ENCODE measurements at regions not wholly inside any gene's neighbourhood (a gene's known extent, or its start where the extent isn't known, plus 50 kb on each side); places are given as distances from the start of the nearest gene placed in this dataset.

DNA sequence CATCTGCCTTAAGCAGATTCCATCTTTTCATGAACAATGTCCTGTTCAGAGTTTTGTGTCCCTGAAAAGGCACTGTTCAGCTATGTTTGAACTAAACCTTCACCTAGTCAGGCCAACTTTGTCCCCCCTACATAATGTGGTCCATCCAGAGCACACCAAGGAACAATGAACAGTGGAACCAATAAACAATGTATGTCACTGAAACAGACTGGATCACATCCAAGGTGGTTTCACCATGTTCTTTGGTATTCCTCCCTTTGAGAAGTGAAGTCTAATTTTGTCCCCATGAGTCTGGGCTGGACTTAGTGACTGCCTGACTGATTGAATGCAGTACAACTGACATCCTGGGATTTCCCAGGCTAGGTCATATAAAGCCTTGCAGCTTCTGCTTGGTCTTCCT, 174.5 kb downstream of the SLC24A2 start:
- intact Hi-C loops (cut with DNase I) = no loop called here
- Histone ChIP-seq H3K4me3 (no peak overlapping the region), H3K9me3 (no peaks in the 10 kb centered on the region), H3K27ac (no peak overlapping the region), H3K27me3 (no peaks in the 10 kb centered on the region), H3K4me1 (no peaks in the 10 kb centered on the region), H3K9ac (ENCODE audit: low read depth in 2 of 2, low read length in 2 of 2) (no peak overlapping the region), H3K36me3 (no peaks in the 10 kb centered on the region)
- no peak for TF ChIP-seq CTCF (IDR thresholded peaks at IDR 0.05)
- no peak for DNase-seq

DNA sequence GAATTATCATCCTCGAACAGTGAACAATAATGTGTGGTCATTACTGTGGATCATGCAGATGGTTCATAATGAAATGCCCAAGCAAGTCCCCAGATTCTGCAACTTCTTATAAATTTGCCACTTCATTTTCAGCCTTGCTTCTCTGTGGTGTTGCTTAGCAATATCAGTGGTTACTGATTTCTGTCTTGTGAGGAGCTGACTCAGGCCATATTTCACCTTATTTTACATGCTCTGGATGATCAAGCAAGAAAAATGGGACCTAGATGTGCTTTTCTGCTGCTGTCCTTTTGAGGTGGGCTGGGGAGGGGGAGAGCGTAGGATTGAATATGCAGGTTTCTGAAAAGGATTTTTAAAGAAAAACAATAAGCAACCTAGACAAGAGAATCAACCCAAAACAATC, 188.3 kb downstream of the SLC24A2 start:
- Histone ChIP-seq H3K27ac (no peak overlapping the region), H3K9me3 (no peaks in the 10 kb centered on the region), H3K4me3 (no peak overlapping the region), H3K9ac (ENCODE audit: low read depth in 2 of 2, low read length in 2 of 2) (no peak overlapping the region), H3K4me1 (no peaks in the 10 kb centered on the region), H3K27me3 (no peaks in the 10 kb centered on the region), H3K36me3 (no peaks in the 10 kb centered on the region)
- no peak for TF ChIP-seq CTCF (IDR thresholded peaks at IDR 0.05)
- no peak for DNase-seq
- intact Hi-C loops (cut with DNase I) = no loop called here

- Histone ChIP-seq H3K27ac (no peak overlapping the region), H3K9ac (ENCODE audit: low read depth in 2 of 2, low read length in 2 of 2) (no peak overlapping the region), H3K4me1 (no peaks in the 10 kb centered on the region), H3K27me3 (no peaks in the 10 kb centered on the region), H3K9me3 (no peaks in the 10 kb centered on the region), H3K36me3 (no peaks in the 10 kb centered on the region), H3K4me3 (no peak overlapping the region)
- intact Hi-C loops (cut with DNase I) = no loop called here
- TF ChIP-seq CTCF (IDR thresholded peaks at IDR 0.05) = no peak
- DNase-seq = no peak
Observed at GRCh38 chr9:19598722-19599121, 189.9 kb downstream of the ACER2 start.

- DNase-seq = no peak
- H3K27ac ChIP-seq = no peak overlapping the region
- no peaks in the 10 kb centered on the region for H3K27me3 ChIP-seq
- no peak overlapping the region for H3K9ac ChIP-seq (ENCODE audit: low read depth in 2 of 2, low read length in 2 of 2)
- TF ChIP-seq CTCF (IDR thresholded peaks at IDR 0.05) = no peak
- H3K4me1 ChIP-seq = no peaks in the 10 kb centered on the region
- intact Hi-C loops (cut with DNase I) = no loop called here
- H3K36me3 ChIP-seq = no peaks in the 10 kb centered on the region
- no peaks in the 10 kb centered on the region for H3K9me3 ChIP-seq
- no peak overlapping the region for H3K4me3 ChIP-seq
Observed at GRCh38 chr9:19597176-19597575, 188.4 kb downstream of the ACER2 start.

DNA sequence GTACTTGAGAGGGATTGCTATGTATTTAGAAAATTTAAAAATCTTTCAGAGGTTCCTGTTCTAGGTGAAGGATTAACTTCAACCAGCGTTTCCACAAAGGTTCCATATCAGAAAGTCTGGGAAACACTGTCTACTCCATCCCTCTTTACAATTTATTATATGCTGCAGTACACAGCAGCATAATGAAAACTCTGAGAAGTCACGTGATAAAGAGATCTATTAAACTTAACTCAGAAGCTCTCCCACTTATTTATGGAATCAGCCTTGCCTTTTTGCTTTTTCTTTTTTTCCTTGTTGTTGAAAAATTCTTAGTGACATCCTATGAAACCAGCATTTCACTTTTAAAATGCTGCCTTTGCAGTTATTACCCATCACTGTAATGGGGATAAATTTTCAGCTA, 186.2 kb downstream of the ACER2 start:
- no peak for DNase-seq
- Histone ChIP-seq H3K27ac (no peak overlapping the region), H3K27me3 (no peaks in the 10 kb centered on the region), H3K9ac (ENCODE audit: low read depth in 2 of 2, low read length in 2 of 2) (no peak overlapping the region), H3K4me1 (no peaks in the 10 kb centered on the region), H3K36me3 (no peaks in the 10 kb centered on the region), H3K4me3 (no peak overlapping the region), H3K9me3 (no peaks in the 10 kb centered on the region)
- TF ChIP-seq CTCF (IDR thresholded peaks at IDR 0.05) = no peak
- intact Hi-C loops (cut with DNase I) = no loop called here

- Histone ChIP-seq H3K27ac (no peak overlapping the region), H3K9me3 (no peaks in the 10 kb centered on the region), H3K27me3 (no peaks in the 10 kb centered on the region), H3K9ac (ENCODE audit: low read depth in 2 of 2, low read length in 2 of 2) (no peak overlapping the region), H3K4me1 (no peaks in the 10 kb centered on the region), H3K36me3 (no peaks in the 10 kb centered on the region), H3K4me3 (no peak overlapping the region)
- DNase-seq = no peak
- intact Hi-C loops (cut with DNase I) = no loop called here
- no peak for TF ChIP-seq CTCF (IDR thresholded peaks at IDR 0.05)
Observed at GRCh38 chr9:19587678-19588077, 178.9 kb downstream of the ACER2 start.

All from colonic mucosa (tissue), 4 donors.